ENCODE measurements at regions not wholly inside any gene's neighbourhood (a gene's known extent, or its start where the extent isn't known, plus 50 kb on each side); places are given as distances from the start of the nearest gene placed in this dataset.

- 100% methylated on average over 1 of the region's 3 CpGs for WGBS (ENCODE audit: insufficient coverage)
- H3K36me3 Mint-ChIP-seq: no peaks in the 10 kb centered on the region
- H2AFZ ChIP-seq (ENCODE audit: insufficient read depth, low read depth, low read length, poor library complexity, severe bottlenecking): no peak overlapping the region
- intact Hi-C loops (cut with micrococcal nuclease): no loop called here
- H3K9me3 ChIP-seq (replicated peaks in 1 of 2; ENCODE audit: control insufficient read depth in 1 of 2, insufficient read depth in 1 of 2, low read length in 2 of 2): no peaks in the 10 kb centered on the region
- TF ChIP-seq CTCF (IDR thresholded peaks at IDR 0.05): no peak
- peaks cover 5 to 8% (median 7%) of the 10 kb centered on the region in 3 donors for H3K27me3 Mint-ChIP-seq (ENCODE audit: low read depth in 3 of 3)
- no peak for DNase-seq
- H3K4me1 ChIP-seq (ENCODE audit: control insufficient read depth in 1 of 2, insufficient read depth in 2 of 2, low read length in 2 of 2): no peaks in the 10 kb centered on the region
- no peaks in the 10 kb centered on the region for H3K79me2 ChIP-seq (ENCODE audit: insufficient read depth, low read length)
- H3K4me1 Mint-ChIP-seq: no peaks in the 10 kb centered on the region
- no peak overlapping the region for H3K9ac ChIP-seq (ENCODE audit: insufficient read depth, low read length, poor library complexity, severe bottlenecking)
- H3K27me3 ChIP-seq (ENCODE audit: control insufficient read depth in 2 of 2, insufficient read depth in 2 of 2, low read length in 2 of 2): no peaks in the 10 kb centered on the region
- H3K4me3 ChIP-seq (replicated peaks in 1 of 3; ENCODE audit: low read depth in 2 of 3, low read length in 3 of 3): no peak overlapping the region
- H4K20me1 ChIP-seq (ENCODE audit: insufficient read depth, low read length): no peaks in the 10 kb centered on the region
- no peak overlapping the region for H3K4me2 ChIP-seq (replicated peaks; ENCODE audit: extremely low read depth, low read length, poor library complexity, severe bottlenecking)
- no peaks in the 10 kb centered on the region for H3K36me3 ChIP-seq (replicated peaks in 1 of 2; ENCODE audit: control insufficient read depth in 1 of 2, insufficient read depth in 2 of 2, low read length in 2 of 2)
- H3K27ac Mint-ChIP-seq: no peak overlapping the region
- no peak overlapping the region for H3K4me3 Mint-ChIP-seq
- peaks cover 0 to 1% (median 0%) of the 10 kb centered on the region in 7 donors for H3K9me3 Mint-ChIP-seq
- no peak overlapping the region for H3K27ac ChIP-seq (ENCODE audit: low read depth in 1 of 2, low read length in 2 of 2)
These were observed 155.0 kb upstream of the TMPO start for GRCh38 chr12:98360401-98360800.

- Histone ChIP-seq H3K4me3 (replicated peaks in 1 of 3; ENCODE audit: low read depth in 2 of 3, low read length in 3 of 3) (no peak overlapping the region), H3K4me2 (replicated peaks; ENCODE audit: extremely low read depth, low read length, poor library complexity, severe bottlenecking) (no peak overlapping the region), H2AFZ (ENCODE audit: insufficient read depth, low read depth, low read length, poor library complexity, severe bottlenecking) (no peak overlapping the region), H3K27me3 (ENCODE audit: control insufficient read depth in 2 of 2, insufficient read depth in 2 of 2, low read length in 2 of 2) (peaks cover 2 to 4% of the 10 kb centered on the region in 2 donors), H3K9me3 (replicated peaks in 1 of 2; ENCODE audit: control insufficient read depth in 1 of 2, insufficient read depth in 1 of 2, low read length in 2 of 2) (no peaks in the 10 kb centered on the region), H4K20me1 (ENCODE audit: insufficient read depth, low read length) (no peaks in the 10 kb centered on the region), H3K4me1 (ENCODE audit: control insufficient read depth in 1 of 2, insufficient read depth in 2 of 2, low read length in 2 of 2) (peaks cover 0 to 3% of the 10 kb centered on the region in 2 donors), H3K27ac (ENCODE audit: low read depth in 1 of 2, low read length in 2 of 2) (no peak overlapping the region), H3K79me2 (ENCODE audit: insufficient read depth, low read length) (no peaks in the 10 kb centered on the region), H3K36me3 (replicated peaks in 1 of 2; ENCODE audit: control insufficient read depth in 1 of 2, insufficient read depth in 2 of 2, low read length in 2 of 2) (no peaks in the 10 kb centered on the region), H3K9ac (ENCODE audit: insufficient read depth, low read length, poor library complexity, severe bottlenecking) (no peak overlapping the region)
- Mint-ChIP-seq H3K4me3 (no peak overlapping the region), H3K9me3 (peaks cover 0 to 1% (median 0%) of the 10 kb centered on the region in 7 donors), H3K36me3 (no peaks in the 10 kb centered on the region), H3K27me3 (ENCODE audit: low read depth in 3 of 3) (peaks cover 2 to 9% (median 4%) of the 10 kb centered on the region in 3 donors), H3K27ac (no peak overlapping the region), H3K4me1 (peaks cover 6% of the 10 kb centered on the region)
- no peak for DNase-seq
- TF ChIP-seq CTCF (IDR thresholded peaks at IDR 0.05): no peak
- WGBS (ENCODE audit: insufficient coverage): 20% methylated on average over 1 of the region's 4 CpGs
- intact Hi-C loops (cut with micrococcal nuclease): no loop called here
These were observed 145.8 kb upstream of the TMPO start for GRCh38 chr12:98369581-98369980.
